HG03066 (cell line): ENCODE measurements at regions not wholly inside any gene's neighbourhood (a gene's known extent, or its start where the extent isn't known, plus 50 kb on each side); places are given as distances from the start of the nearest gene placed in this dataset.
A peak's percentile ranks its signal among the peaks of the same experiment; 100 is the strongest.

Experiments used
- ATAC-seq: cut with Tn5 transposase; IDR thresholded peaks from one replicate; pipeline ENCODE4 v1.9.1; 2021; ENCODE audit warnings: low read depth; ENCODE audit not compliant: unreplicated experiment

GRCh38 chr3:161444694-161445077, 51.9 kb upstream of the OTOL1 start:
- no peak for ATAC-seq

GRCh38 chr3:161443921-161444693, 52.5 kb upstream of the OTOL1 start:
- ATAC-seq = no peak

GRCh38 chr3:161430307-161430706, 59.0 kb upstream of the SPTSSB start:
- no peak for ATAC-seq

GRCh38 chr3:161427347-161427746, 56.0 kb upstream of the SPTSSB start:
- no peak for ATAC-seq

GRCh38 chr3:161426758-161427157, 55.4 kb upstream of the SPTSSB start:
- ATAC-seq = no peak

GRCh38 chr3:161423911-161424522, 52.7 kb upstream of the SPTSSB start:
- ATAC-seq = peak; percentile 59

GRCh38 chr3:161422171-161422700, 50.9 kb upstream of the SPTSSB start:
- no peak for ATAC-seq
